ENCODE measurements at regions not wholly inside any gene's neighbourhood (a gene's known extent, or its start where the extent isn't known, plus 50 kb on each side); places are given as distances from the start of the nearest gene placed in this dataset.

DNA sequence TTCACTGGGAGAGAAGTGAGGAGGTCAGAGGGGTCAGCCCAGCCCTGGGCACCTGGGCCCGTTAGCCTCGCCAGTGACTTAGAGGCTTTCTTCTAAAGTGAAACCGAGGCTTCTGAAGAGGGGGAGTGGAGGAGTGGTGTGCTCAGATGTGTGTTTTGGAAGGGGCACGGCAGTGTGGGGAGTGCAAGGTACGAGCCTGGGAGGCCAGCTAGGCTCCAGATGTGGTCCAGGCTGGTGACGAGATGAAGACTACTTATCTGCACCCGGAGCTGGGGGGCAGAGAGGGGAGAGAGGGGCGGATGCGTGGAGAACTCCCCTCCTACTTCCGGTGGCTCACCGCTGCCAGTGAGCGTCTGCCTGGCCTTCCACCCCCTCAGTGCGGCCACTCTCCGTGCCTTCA, 371.3 kb upstream of the HS6ST1 start:
- DNase-seq (no peak), ATAC-seq (no peak)
- Histone ChIP-seq H3K27me3 (no peaks in the 10 kb centered on the region), H3K4me3 (no peak overlapping the region), H3K36me3 (no peaks in the 10 kb centered on the region), H3K27ac (no peak overlapping the region), H3K4me1 (no peaks in the 10 kb centered on the region), H3K9me3 (no peaks in the 10 kb centered on the region)
- TF ChIP-seq, protein P1, sequence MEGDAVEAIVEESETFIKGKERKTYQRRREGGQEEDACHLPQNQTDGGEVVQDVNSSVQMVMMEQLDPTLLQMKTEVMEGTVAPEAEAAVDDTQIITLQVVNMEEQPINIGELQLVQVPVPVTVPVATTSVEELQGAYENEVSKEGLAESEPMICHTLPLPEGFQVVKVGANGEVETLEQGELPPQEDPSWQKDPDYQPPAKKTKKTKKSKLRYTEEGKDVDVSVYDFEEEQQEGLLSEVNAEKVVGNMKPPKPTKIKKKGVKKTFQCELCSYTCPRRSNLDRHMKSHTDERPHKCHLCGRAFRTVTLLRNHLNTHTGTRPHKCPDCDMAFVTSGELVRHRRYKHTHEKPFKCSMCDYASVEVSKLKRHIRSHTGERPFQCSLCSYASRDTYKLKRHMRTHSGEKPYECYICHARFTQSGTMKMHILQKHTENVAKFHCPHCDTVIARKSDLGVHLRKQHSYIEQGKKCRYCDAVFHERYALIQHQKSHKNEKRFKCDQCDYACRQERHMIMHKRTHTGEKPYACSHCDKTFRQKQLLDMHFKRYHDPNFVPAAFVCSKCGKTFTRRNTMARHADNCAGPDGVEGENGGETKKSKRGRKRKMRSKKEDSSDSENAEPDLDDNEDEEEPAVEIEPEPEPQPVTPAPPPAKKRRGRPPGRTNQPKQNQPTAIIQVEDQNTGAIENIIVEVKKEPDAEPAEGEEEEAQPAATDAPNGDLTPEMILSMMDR (IDR thresholded peaks at IDR 0.05), result no peak
- WGBS (ENCODE audit: insufficient coverage, low coverage, low lambda C conversion rate, missing lambda C conversion rate), result 91% methylated on average over 9 of the region's 14 CpGs
- intact Hi-C loops (cut with DNase I), result no loop called here

DNA sequence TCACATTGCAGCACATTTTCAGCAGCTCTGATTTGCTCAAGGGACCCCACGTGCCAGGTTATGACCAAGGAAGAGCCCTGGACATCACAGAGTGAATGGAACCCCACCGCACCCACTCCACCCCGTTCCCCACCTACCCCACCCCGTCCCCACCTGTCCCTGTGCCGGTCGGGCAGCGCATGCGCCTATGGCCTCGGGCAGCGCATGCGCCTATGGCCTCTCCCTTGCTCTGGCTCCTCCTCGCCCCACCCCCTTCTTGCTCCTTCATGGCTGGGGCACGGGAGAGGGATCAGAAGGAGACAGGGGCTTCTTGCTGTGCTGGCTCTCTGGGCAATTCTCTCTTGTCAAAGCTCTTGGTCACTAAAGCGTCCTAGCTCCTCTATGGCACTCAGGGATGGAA, 371.8 kb upstream of the HS6ST1 start:
- whole genome bisulfite sequencing (ENCODE audit: insufficient coverage, low coverage, low lambda C conversion rate, missing lambda C conversion rate), result 83% methylated on average over 7 of the region's 14 CpGs
- Histone ChIP-seq H3K9me3 (no peaks in the 10 kb centered on the region), H3K27me3 (no peaks in the 10 kb centered on the region), H3K36me3 (no peaks in the 10 kb centered on the region), H3K4me3 (no peak overlapping the region), H3K4me1 (no peaks in the 10 kb centered on the region), H3K27ac (no peak overlapping the region)
- intact Hi-C loops (cut with DNase I), result no loop called here
- DNase-seq (no peak), ATAC-seq (peak in 1 of 4 donors; percentile 9)
- TF ChIP-seq POLR2A (IDR thresholded peaks at IDR 0.05), result no peak
- TF ChIP-seq, protein P1 (IDR thresholded peaks at IDR 0.05), result no peak

DNA sequence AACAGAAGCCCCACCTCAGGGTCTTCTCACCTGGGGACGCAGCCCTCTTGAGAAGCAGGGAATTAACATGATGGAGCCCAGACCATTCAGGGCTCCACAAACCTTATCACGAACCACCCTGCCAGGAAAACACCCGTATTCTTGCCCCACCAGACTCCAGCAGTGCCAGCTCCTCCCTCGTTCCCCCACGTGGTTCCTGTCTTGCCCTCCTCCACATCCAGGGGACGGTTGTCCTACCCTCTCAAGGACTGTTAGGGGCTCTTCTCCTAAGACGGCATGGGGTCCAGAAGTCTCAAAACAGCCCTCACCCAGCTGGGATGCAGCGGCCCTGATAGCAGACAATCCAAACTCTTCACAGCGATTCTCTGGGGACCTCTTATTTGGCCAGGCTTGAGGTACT, 372.2 kb upstream of the HS6ST1 start:
- Histone ChIP-seq H3K9me3 (no peaks in the 10 kb centered on the region), H3K27me3 (no peaks in the 10 kb centered on the region), H3K36me3 (no peaks in the 10 kb centered on the region), H3K4me3 (no peak overlapping the region), H3K4me1 (no peaks in the 10 kb centered on the region), H3K27ac (no peak overlapping the region)
- TF ChIP-seq, protein P1 (IDR thresholded peaks at IDR 0.05), result no peak
- TF ChIP-seq POLR2A (IDR thresholded peaks at IDR 0.05), result no peak
- DNase-seq (no peak), ATAC-seq (no peak)
- intact Hi-C loops (cut with DNase I), result no loop called here
- WGBS (ENCODE audit: insufficient coverage, low coverage, low lambda C conversion rate, missing lambda C conversion rate), result 67% methylated on average over 6 of the region's 9 CpGs

DNA sequence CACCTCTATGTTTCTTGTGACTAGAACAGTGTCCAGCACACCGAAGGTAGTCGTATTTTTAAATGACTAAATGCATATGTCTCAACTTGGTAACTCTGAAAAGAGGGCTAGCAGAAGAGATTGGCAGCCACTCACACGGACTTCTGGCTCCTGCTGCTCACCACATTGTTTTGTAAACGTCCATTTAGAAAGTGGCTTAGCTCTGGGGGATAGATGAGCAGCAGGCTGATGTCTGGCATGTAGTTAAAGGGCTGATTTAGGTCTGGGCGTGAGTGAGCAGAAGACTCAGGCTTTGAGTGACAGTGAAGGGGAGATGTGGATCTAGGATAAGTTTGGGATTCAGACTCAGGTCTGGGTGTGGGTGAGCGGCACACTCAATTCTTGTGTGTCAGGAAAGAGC, 372.9 kb upstream of the HS6ST1 start:
- H3K4me1 ChIP-seq, result no peaks in the 10 kb centered on the region
- 58% methylated on average over 6 of the region's 6 CpGs for WGBS (ENCODE audit: insufficient coverage, low coverage, low lambda C conversion rate, missing lambda C conversion rate)
- no peak overlapping the region for H3K27ac ChIP-seq
- H3K27me3 ChIP-seq, result no peaks in the 10 kb centered on the region
- TF ChIP-seq POLR2A (IDR thresholded peaks at IDR 0.05), result no peak
- TF ChIP-seq, protein P1 (IDR thresholded peaks at IDR 0.05), result no peak
- intact Hi-C loops (cut with DNase I), result no loop called here
- ATAC-seq, result no peak
- no peaks in the 10 kb centered on the region for H3K9me3 ChIP-seq
- no peak for DNase-seq
- no peak overlapping the region for H3K4me3 ChIP-seq
- H3K36me3 ChIP-seq, result no peaks in the 10 kb centered on the region

All from right lobe of liver (tissue), 6 donors.